DOHH2 (cell line): ENCODE measurements at regions not wholly inside any gene's neighbourhood (a gene's known extent, or its start where the extent isn't known, plus 50 kb on each side); places are given as distances from the start of the nearest gene placed in this dataset.

Source experiments
- H3F3A ChIP-seq: fragments of 200-600 bp; sonication (generic), shearing (Covaris generic); 2 replicates; pipeline ENCODE4 v1.6.0; 2016; ENCODE audit warnings: antibody characterized with exemption, mild to moderate bottlenecking; ENCODE audit not compliant: control insufficient read depth, insufficient read depth
- H3K27ac ChIP-seq: fragments of 200-600 bp; sonication (generic); 2 replicates; pipeline ENCODE4 v1.5.1; 2014; ENCODE audit warnings: low read depth, mild to moderate bottlenecking, low read length, moderate library complexity
- H3K27me3 ChIP-seq: fragments of 200-600 bp; sonication (generic); 2 replicates; pipeline ENCODE4 v1.6.1; 2014; ENCODE audit warnings: mild to moderate bottlenecking, low read length, mixed read lengths; ENCODE audit not compliant: control insufficient read depth
- H3K36me3 ChIP-seq: fragments of 200-600 bp; sonication (generic); 2 replicates; pipeline ENCODE4 v1.6.1; 2014; ENCODE audit warnings: mild to moderate bottlenecking, low read length, moderate library complexity, mixed read lengths; ENCODE audit not compliant: control insufficient read depth
- H3K4me1 ChIP-seq: fragments of 200-600 bp; sonication (generic); 2 replicates; pipeline ENCODE4 v1.6.1; 2014; ENCODE audit warnings: mild to moderate bottlenecking, low read length, mixed read lengths; ENCODE audit not compliant: control insufficient read depth
- H3K4me2 ChIP-seq: fragments of 200-600 bp; sonication (generic); 2 replicates; pipeline ENCODE4 v1.6.0; 2014; ENCODE audit warnings: mild to moderate bottlenecking, low read length, moderate library complexity
- H3K4me3 ChIP-seq: fragments of 200-600 bp; sonication (generic); 2 replicates; pipeline ENCODE4 v1.5.1; 2014; ENCODE audit warnings: mild to moderate bottlenecking, low read length, mixed read lengths
- H3K79me2 ChIP-seq: fragments of 200-600 bp; sonication (generic); 2 replicates; pipeline ENCODE4 v1.6.1; 2014; ENCODE audit warnings: mild to moderate bottlenecking, low read length, mixed read lengths; ENCODE audit not compliant: control insufficient read depth
- H3K9me2 ChIP-seq: fragments of 200-600 bp; sonication (generic); replicated peaks from 2 replicates; pipeline ENCODE4 v1.6.1; 2014; ENCODE audit warnings: mild to moderate bottlenecking, low read length, mixed read lengths; ENCODE audit not compliant: control insufficient read depth
- H3K9me3 ChIP-seq: fragments of 200-600 bp; sonication (generic); 2 replicates; pipeline ENCODE4 v1.6.1; 2014; ENCODE audit warnings: antibody characterized with exemption, low read length, mixed read lengths; ENCODE audit not compliant: control insufficient read depth, insufficient read depth
- H4K20me1 ChIP-seq: fragments of 200-600 bp; sonication (generic); 2 replicates; pipeline ENCODE4 v1.6.0; 2014; ENCODE audit warnings: low read depth, mild to moderate bottlenecking, antibody characterized with exemption, low read length, moderate library complexity; ENCODE audit not compliant: control insufficient read depth, insufficient read depth
- EZH2phosphoT487 ChIP-seq: fragments of 200-600 bp; sonication (generic); IDR thresholded peaks from 2 replicates; pipeline ENCODE4 v1.6.1; 2017; ENCODE audit warnings: borderline replicate concordance, mild to moderate bottlenecking, antibody characterized with exemption, low read length, moderate library complexity, mixed read lengths
- TF ChIP-seq, protein P1 (sequence below): fragments of 200-600 bp; sonication (generic); IDR thresholded peaks from one replicate; pipeline ENCODE4 v1.5.1; 2014; ENCODE audit warnings: antibody characterized with exemption, mild to moderate bottlenecking, low read depth, low read length; ENCODE audit not compliant: poor library complexity, severe bottlenecking

DNA sequence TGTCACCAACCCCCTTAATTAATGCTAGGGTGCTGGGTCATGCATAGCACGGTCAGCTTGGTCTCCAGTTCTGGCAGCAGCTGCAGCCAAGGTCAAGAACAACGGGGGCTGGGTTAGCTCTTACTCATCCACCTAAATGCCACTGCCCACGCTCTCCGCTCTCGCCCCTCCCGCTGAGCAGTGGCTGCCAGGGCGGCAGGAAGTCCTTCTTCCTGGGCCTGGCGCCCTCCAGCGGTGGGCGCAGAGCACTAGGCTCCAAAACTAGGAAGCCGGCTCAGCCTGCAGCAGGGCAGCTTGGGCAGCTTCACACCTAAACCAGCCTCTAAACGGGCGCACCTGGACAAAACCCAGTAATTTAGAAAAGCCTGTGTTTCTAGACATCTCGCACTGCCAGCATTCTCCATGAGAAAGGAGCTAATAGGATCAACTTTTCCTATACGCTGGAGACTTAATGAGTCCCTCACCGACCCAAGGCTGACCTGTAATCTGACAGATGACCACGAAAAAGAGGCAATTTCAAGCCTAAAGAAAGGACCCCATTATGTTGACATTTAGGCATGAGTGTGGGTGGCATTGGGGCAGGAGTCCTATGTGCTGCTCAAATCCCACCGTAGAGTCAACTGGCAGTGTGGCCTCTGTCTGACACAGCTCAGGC is 78.4 kb upstream of the LRRN2 start:
- no peaks in the 10 kb centered on the region for H3F3A ChIP-seq
- TF ChIP-seq, protein P1, sequence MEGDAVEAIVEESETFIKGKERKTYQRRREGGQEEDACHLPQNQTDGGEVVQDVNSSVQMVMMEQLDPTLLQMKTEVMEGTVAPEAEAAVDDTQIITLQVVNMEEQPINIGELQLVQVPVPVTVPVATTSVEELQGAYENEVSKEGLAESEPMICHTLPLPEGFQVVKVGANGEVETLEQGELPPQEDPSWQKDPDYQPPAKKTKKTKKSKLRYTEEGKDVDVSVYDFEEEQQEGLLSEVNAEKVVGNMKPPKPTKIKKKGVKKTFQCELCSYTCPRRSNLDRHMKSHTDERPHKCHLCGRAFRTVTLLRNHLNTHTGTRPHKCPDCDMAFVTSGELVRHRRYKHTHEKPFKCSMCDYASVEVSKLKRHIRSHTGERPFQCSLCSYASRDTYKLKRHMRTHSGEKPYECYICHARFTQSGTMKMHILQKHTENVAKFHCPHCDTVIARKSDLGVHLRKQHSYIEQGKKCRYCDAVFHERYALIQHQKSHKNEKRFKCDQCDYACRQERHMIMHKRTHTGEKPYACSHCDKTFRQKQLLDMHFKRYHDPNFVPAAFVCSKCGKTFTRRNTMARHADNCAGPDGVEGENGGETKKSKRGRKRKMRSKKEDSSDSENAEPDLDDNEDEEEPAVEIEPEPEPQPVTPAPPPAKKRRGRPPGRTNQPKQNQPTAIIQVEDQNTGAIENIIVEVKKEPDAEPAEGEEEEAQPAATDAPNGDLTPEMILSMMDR: peak; percentile 95
- TF ChIP-seq EZH2phosphoT487: no peak
- no peaks in the 10 kb centered on the region for H3K9me2 ChIP-seq
- peak overlapping the region; percentile 12; the same call in 1 of the 2 replicates for H3K4me3 ChIP-seq
- H3K4me1 ChIP-seq: peaks cover 17% of the 10 kb centered on the region
- no peaks in the 10 kb centered on the region for H4K20me1 ChIP-seq
- H3K36me3 ChIP-seq: no peaks in the 10 kb centered on the region
- H3K4me2 ChIP-seq: peak overlapping the region; percentile 46
- peaks cover 38% of the 10 kb centered on the region for H3K27me3 ChIP-seq
- H3K27ac ChIP-seq: no peak overlapping the region
- H3K9me3 ChIP-seq: no peaks in the 10 kb centered on the region
- H3K79me2 ChIP-seq: no peaks in the 10 kb centered on the region

DNA sequence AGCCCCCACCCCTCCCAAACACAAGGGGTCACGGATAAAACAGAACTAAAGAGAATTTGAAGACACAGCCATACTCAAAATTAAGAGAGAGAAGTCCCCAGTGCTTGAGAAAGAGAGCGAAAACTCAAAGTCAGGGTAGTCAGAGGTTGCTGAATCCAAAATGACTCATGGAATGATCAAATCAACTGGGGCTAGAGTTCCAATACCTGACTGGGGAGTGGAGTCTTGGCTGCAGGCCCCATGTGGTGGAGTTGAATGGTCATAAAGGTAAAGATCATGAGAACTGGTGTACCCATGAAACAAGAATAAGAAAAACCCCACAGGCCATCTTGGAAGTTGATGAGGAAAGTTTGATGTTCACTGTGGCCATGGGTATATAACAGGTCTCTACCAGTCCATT is 84.5 kb upstream of the LRRN2 start:
- no peak overlapping the region for H3K27ac ChIP-seq
- H3F3A ChIP-seq: no peaks in the 10 kb centered on the region
- no peaks in the 10 kb centered on the region for H3K9me3 ChIP-seq
- no peaks in the 10 kb centered on the region for H3K4me1 ChIP-seq
- no peak for TF ChIP-seq EZH2phosphoT487
- TF ChIP-seq, protein P1: no peak
- no peak overlapping the region for H3K4me2 ChIP-seq
- H3K9me2 ChIP-seq: no peaks in the 10 kb centered on the region
- no peaks in the 10 kb centered on the region for H3K79me2 ChIP-seq
- no peaks in the 10 kb centered on the region for H4K20me1 ChIP-seq
- H3K27me3 ChIP-seq: peaks cover 65% of the 10 kb centered on the region
- H3K36me3 ChIP-seq: no peaks in the 10 kb centered on the region
- H3K4me3 ChIP-seq: no peak overlapping the region

DNA sequence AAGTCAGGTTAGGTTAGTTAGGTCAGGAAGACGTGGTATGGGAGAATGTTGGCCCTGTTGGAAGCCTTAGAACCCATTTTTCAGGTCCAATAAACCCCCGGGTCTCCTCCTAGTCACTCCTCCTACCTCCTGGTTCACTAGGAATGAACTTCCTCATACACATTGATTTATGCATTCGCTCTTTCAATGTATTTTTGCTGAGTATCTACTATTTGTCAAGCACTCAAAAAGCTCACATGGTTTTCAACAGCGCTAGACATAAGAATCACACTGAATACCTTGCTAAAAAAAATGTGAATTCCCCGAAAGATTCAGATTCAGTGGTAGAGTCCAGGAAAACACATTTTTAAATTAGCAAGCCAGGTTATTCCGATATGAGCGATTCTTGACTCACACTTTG is 85.8 kb upstream of the LRRN2 start:
- no peaks in the 10 kb centered on the region for H3K36me3 ChIP-seq
- H3K9me2 ChIP-seq: no peaks in the 10 kb centered on the region
- H3K27me3 ChIP-seq: peaks cover 66% of the 10 kb centered on the region
- no peaks in the 10 kb centered on the region for H3F3A ChIP-seq
- TF ChIP-seq, protein P1: no peak
- no peak for TF ChIP-seq EZH2phosphoT487
- no peaks in the 10 kb centered on the region for H3K9me3 ChIP-seq
- H3K27ac ChIP-seq: no peak overlapping the region
- no peak overlapping the region for H3K4me3 ChIP-seq
- H3K4me2 ChIP-seq: no peak overlapping the region
- H3K79me2 ChIP-seq: no peaks in the 10 kb centered on the region
- no peaks in the 10 kb centered on the region for H4K20me1 ChIP-seq
- no peaks in the 10 kb centered on the region for H3K4me1 ChIP-seq
